GM12865 (cell line): ENCODE measurements at regions not wholly inside any gene's neighbourhood (a gene's known extent, or its start where the extent isn't known, plus 50 kb on each side); places are given as distances from the start of the nearest gene placed in this dataset.

ENCODE experiments used
- DNase-seq: peaks from one replicate; pipeline ENCODE4 v3.0.0; 2010; ENCODE audit warnings: low read depth
- H3K4me3 ChIP-seq: 2 replicates; pipeline ENCODE4 v1.5.1; 2011; ENCODE audit warnings: mild to moderate bottlenecking, low read depth, low read length, control low read depth
- TF ChIP-seq, protein P1 (sequence below): IDR thresholded peaks from 2 replicates; pipeline ENCODE4 v1.5.1; 2011; ENCODE audit warnings: low read length, control low read depth, low read depth, inconsistent platforms; ENCODE audit not compliant: insufficient read depth; ENCODE audit errors: missing control alignments

GRCh38 chr13:109900320-109900719, 113.9 kb upstream of the IRS2 start:
- H3K4me3 ChIP-seq, result no peak overlapping the region
- TF ChIP-seq, protein P1, sequence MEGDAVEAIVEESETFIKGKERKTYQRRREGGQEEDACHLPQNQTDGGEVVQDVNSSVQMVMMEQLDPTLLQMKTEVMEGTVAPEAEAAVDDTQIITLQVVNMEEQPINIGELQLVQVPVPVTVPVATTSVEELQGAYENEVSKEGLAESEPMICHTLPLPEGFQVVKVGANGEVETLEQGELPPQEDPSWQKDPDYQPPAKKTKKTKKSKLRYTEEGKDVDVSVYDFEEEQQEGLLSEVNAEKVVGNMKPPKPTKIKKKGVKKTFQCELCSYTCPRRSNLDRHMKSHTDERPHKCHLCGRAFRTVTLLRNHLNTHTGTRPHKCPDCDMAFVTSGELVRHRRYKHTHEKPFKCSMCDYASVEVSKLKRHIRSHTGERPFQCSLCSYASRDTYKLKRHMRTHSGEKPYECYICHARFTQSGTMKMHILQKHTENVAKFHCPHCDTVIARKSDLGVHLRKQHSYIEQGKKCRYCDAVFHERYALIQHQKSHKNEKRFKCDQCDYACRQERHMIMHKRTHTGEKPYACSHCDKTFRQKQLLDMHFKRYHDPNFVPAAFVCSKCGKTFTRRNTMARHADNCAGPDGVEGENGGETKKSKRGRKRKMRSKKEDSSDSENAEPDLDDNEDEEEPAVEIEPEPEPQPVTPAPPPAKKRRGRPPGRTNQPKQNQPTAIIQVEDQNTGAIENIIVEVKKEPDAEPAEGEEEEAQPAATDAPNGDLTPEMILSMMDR, result no peak
- DNase-seq, result no peak

DNA sequence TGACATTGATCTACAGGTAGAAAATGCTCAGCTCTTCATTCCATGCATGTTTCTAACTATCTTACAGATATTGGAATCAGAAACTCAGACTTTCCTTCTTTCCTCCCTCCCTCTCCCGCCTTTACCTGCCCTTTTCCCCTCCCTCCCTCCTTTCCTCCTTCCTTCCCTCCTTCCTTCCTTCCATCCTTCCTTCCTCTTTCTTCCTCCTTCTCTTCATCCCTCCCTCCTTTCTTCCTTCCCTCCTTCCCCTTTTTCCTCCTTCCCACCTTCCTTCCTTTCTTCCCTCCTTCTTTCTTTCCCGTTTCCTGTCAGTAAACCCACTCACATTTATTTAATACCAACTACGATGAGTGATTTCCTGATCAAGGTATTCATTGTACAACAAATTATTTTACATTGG, 113.4 kb upstream of the IRS2 start:
- TF ChIP-seq, protein P1, result no peak
- no peak overlapping the region for H3K4me3 ChIP-seq
- DNase-seq, result no peak

DNA sequence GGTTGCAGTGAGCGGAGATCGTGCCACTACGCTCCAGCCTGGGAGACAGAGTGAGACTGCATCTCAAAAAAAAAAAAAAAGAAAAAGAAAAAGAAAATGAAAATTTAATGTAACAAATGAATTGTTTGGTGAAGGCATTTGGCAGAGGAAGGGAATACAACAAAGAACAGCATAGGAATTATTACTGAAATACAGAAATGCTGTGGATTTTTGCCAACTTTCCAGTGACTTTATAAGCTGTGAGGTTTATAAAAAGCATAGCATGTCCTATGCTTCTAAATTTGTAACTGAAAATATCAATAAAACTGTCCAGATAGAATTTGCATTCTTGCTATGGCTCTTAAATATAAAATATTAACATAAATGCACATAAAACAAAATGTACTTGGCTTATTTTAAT, 112.9 kb upstream of the IRS2 start:
- TF ChIP-seq, protein P1, result no peak
- no peak overlapping the region for H3K4me3 ChIP-seq
- no peak for DNase-seq

GRCh38 chr13:109897988-109898624, 111.7 kb upstream of the IRS2 start:
- TF ChIP-seq, protein P1, result no peak
- no peak for DNase-seq
- H3K4me3 ChIP-seq, result no peak overlapping the region

DNA sequence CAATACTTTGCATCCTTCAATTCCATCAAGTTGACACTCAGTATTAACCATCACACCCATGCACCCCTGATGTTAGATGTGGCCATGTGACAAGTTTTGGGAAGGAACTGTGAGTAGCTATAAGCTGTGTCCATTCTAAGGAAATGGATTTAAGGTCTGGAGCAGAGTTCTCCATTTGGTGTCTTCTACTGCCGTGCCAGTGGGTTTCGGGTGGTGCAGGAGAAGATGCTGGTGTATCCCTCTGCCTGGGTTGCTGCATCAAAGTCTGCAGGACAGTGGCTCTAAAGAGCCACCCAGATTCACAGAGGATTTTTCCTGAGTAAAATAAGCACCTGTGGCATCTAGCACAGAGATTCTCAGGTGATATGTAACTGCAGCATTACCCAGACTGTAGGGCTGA, 105.7 kb upstream of the IRS2 start:
- TF ChIP-seq, protein P1, result no peak
- no peak overlapping the region for H3K4me3 ChIP-seq
- no peak for DNase-seq

GRCh38 chr13:109885235-109885634, 98.9 kb upstream of the IRS2 start:
- no peak overlapping the region for H3K4me3 ChIP-seq
- no peak for DNase-seq
- TF ChIP-seq, protein P1, result no peak

DNA sequence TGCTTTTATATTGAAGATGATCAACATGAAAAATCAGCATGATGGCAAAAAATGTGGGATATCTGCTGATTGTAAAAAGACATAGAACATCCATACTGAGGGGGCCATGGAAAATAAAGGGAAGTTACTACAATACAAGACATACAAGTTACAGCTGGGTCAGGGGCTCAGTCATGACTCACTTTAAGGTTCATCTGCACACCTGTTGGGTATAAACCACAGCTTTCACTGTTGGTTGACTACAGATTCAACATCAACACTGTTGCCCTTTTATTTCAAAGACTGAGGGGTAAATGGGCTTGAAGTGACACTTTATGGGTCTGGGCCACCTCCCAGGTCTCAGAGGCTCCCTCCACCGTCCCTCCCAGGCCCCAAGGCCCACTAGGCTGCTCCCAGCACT, 98.1 kb upstream of the IRS2 start:
- H3K4me3 ChIP-seq, result no peak overlapping the region
- DNase-seq, result no peak
- TF ChIP-seq, protein P1, result no peak
